Mesenchymal stem cell (in vitro differentiated cells and primary cell): ENCODE measurements at regions not wholly inside any gene's neighbourhood (a gene's known extent, or its start where the extent isn't known, plus 50 kb on each side); places are given as distances from the start of the nearest gene placed in this dataset.
A peak's percentile ranks its signal among the peaks of the same experiment; 100 is the strongest.

Source experiments
- DNase-seq: peaks from one replicate; pipeline ENCODE4 v3.0.0-alpha.2; 2013
- H2AFZ ChIP-seq: one replicate; pipeline ENCODE4 v1.6.1; 2013; ENCODE audit warnings: low read depth, mild to moderate bottlenecking, control low read depth, inconsistent platforms, low read length, moderate library complexity
- H2AK5ac ChIP-seq: 2 replicates; pipeline ENCODE4 v1.6.1; 2013; ENCODE audit warnings: low read length, moderate library complexity, mild to moderate bottlenecking, inconsistent platforms; ENCODE audit not compliant: severe bottlenecking
- H2BK120ac ChIP-seq: one replicate; pipeline ENCODE4 v1.6.1; 2013; ENCODE audit warnings: low read depth, mild to moderate bottlenecking, inconsistent platforms, low read length, moderate library complexity
- H2BK12ac ChIP-seq, 2 experiments: one replicate each; pipeline ENCODE4 v1.6.1; 2013; ENCODE audit warnings: inconsistent platforms in 2 of 2, low read length in 2 of 2, mild to moderate bottlenecking in 2 of 2, moderate library complexity in 2 of 2, control low read depth in 1 of 2
- H2BK15ac ChIP-seq: one replicate; pipeline ENCODE4 v1.6.1; 2013; ENCODE audit warnings: mild to moderate bottlenecking, low read depth, inconsistent platforms; ENCODE audit not compliant: poor library complexity, severe bottlenecking
- H2BK5ac ChIP-seq: 2 replicates; pipeline ENCODE4 v1.6.1; 2013; ENCODE audit warnings: low read depth, mild to moderate bottlenecking, low read length, control low read depth, inconsistent platforms; ENCODE audit not compliant: poor library complexity, severe bottlenecking
- H3K14ac ChIP-seq, 2 experiments: one replicate each; pipeline ENCODE4 v1.6.1; 2013; ENCODE audit warnings: inconsistent platforms in 2 of 2, low read length in 2 of 2, control low read depth in 1 of 2, mild to moderate bottlenecking in 1 of 2, moderate library complexity in 1 of 2
- H3K18ac ChIP-seq, 2 experiments: one replicate each; pipeline ENCODE4 v1.6.1; 2013; ENCODE audit warnings: inconsistent platforms in 2 of 2, low read length in 2 of 2, control low read depth in 1 of 2, low read depth in 1 of 2, mild to moderate bottlenecking in 1 of 2
- H3K23ac ChIP-seq, 2 experiments: one replicate each; pipeline ENCODE4 v1.6.1; 2013; ENCODE audit warnings: inconsistent platforms in 2 of 2, low read length in 2 of 2, mild to moderate bottlenecking in 2 of 2, moderate library complexity in 2 of 2, control low read depth in 1 of 2
- H3K27ac ChIP-seq: 2 replicates; pipeline ENCODE4 v1.5.1; 2013; ENCODE audit warnings: mild to moderate bottlenecking, moderate library complexity, low read length, control low read depth, inconsistent platforms; ENCODE audit not compliant: poor library complexity, severe bottlenecking
- H3K27me3 ChIP-seq, 2 experiments: 2 replicates each; pipeline versions ENCODE4 v1.6.1 to v1.7.0; 2013; ENCODE audit warnings: low read length in 2 of 2, mild to moderate bottlenecking in 2 of 2, moderate library complexity in 2 of 2, control low read depth in 1 of 2, inconsistent platforms in 1 of 2; ENCODE audit not compliant: control insufficient read depth in 1 of 2, insufficient read depth in 1 of 2
- H3K36me3 ChIP-seq, 2 experiments: 2 replicates each; pipeline versions ENCODE4 v1.6.1 to v1.7.0; 2013; ENCODE audit warnings: low read length in 2 of 2, control low read depth in 1 of 2, inconsistent platforms in 1 of 2, low read depth in 1 of 2, mild to moderate bottlenecking in 1 of 2; ENCODE audit not compliant: insufficient read depth in 2 of 2, control insufficient read depth in 1 of 2
- H3K4ac ChIP-seq, 2 experiments: one replicate each; pipeline ENCODE4 v1.6.1; 2013; ENCODE audit warnings: inconsistent platforms in 2 of 2, low read length in 2 of 2, mild to moderate bottlenecking in 2 of 2, moderate library complexity in 2 of 2, control low read depth in 1 of 2, low read depth in 1 of 2
- H3K4me1 ChIP-seq: 2 replicates; pipeline ENCODE4 v1.6.1; 2013; ENCODE audit warnings: low read depth, low read length, control low read depth; ENCODE audit not compliant: control insufficient read depth, insufficient read depth
- H3K4me2 ChIP-seq: 2 replicates; pipeline ENCODE4 v1.6.1; 2013; ENCODE audit warnings: low read length, mild to moderate bottlenecking, inconsistent platforms; ENCODE audit not compliant: poor library complexity, severe bottlenecking
- H3K4me3 ChIP-seq, 2 experiments: 2 replicates each; pipeline versions ENCODE4 v1.5.1 to v1.7.0; 2013; ENCODE audit warnings: low read length in 2 of 2, mild to moderate bottlenecking in 2 of 2, control low read depth in 1 of 2, low read depth in 1 of 2; ENCODE audit not compliant: insufficient read depth in 1 of 2
- H3K79me1 ChIP-seq: replicated peaks from 2 replicates; pipeline ENCODE4 v1.6.1; 2013; ENCODE audit warnings: mild to moderate bottlenecking, control low read depth, low read length, inconsistent platforms; ENCODE audit not compliant: poor library complexity, severe bottlenecking
- H3K9ac ChIP-seq: 2 replicates; pipeline ENCODE4 v1.7.0; 2013; ENCODE audit warnings: mild to moderate bottlenecking, low read length, moderate library complexity
- H3K9me3 ChIP-seq: 2 replicates; pipeline ENCODE4 v1.7.0; 2013; ENCODE audit warnings: mild to moderate bottlenecking, low read length; ENCODE audit not compliant: control insufficient read depth
- H4K8ac ChIP-seq: one replicate; pipeline ENCODE4 v1.6.1; 2013; ENCODE audit warnings: inconsistent platforms, mild to moderate bottlenecking, low read length, moderate library complexity
- H4K91ac ChIP-seq: one replicate; pipeline ENCODE4 v1.6.1; 2013; ENCODE audit warnings: mild to moderate bottlenecking, low read length, inconsistent platforms
- WGBS: methylation state at CpG from one replicate; pipeline ENCODE4 v1.1.7; 2013; ENCODE audit warnings: mixed read lengths; 5-methylcytosine and 5-hydroxymethylcytosine counted together

GRCh38 chr14:94989946-94990345 lies 167.4 kb downstream of the DICER1 start:
- no peak overlapping the region for H3K23ac ChIP-seq
- no peak overlapping the region for H4K8ac ChIP-seq
- DNase-seq, result no peak
- no peak overlapping the region for H3K27ac ChIP-seq
- H3K4me1 ChIP-seq, result no peaks in the 10 kb centered on the region
- H3K18ac ChIP-seq, result no peak overlapping the region
- no peak overlapping the region for H4K91ac ChIP-seq
- H2BK12ac ChIP-seq, result no peak overlapping the region
- peaks cover 0 to 8% of the 10 kb centered on the region in 2 experiments for H3K27me3 ChIP-seq
- no peak overlapping the region for H2BK120ac ChIP-seq
- no peak overlapping the region for H3K14ac ChIP-seq
- H2AK5ac ChIP-seq, result no peak overlapping the region
- H3K79me1 ChIP-seq, result no peaks in the 10 kb centered on the region
- H3K9ac ChIP-seq, result peak overlapping the region; percentile 21
- no peak overlapping the region for H3K4me3 ChIP-seq
- no peak overlapping the region for H2AFZ ChIP-seq
- no peak overlapping the region for H3K4ac ChIP-seq
- H2BK5ac ChIP-seq, result no peak overlapping the region
- H3K9me3 ChIP-seq, result no peaks in the 10 kb centered on the region
- H3K4me2 ChIP-seq, result no peak overlapping the region
- H2BK15ac ChIP-seq, result no peak overlapping the region
- no peaks in the 10 kb centered on the region for H3K36me3 ChIP-seq
- WGBS, result 66% methylated on average over 2 of the region's 3 CpGs

GRCh38 chr14:94989417-94989816 lies 167.9 kb downstream of the DICER1 start:
- Histone ChIP-seq H2AFZ (no peak overlapping the region), H4K8ac (no peak overlapping the region), H3K27ac (no peak overlapping the region), H3K79me1 (no peaks in the 10 kb centered on the region), H3K4me3 (no peak overlapping the region), H2BK5ac (no peak overlapping the region), H2BK12ac (no peak overlapping the region), H2BK120ac (no peak overlapping the region), H3K18ac (no peak overlapping the region), H3K36me3 (no peaks in the 10 kb centered on the region), H3K14ac (no peak overlapping the region), H2AK5ac (no peak overlapping the region), H3K4me2 (no peak overlapping the region), H3K4ac (no peak overlapping the region), H3K23ac (no peak overlapping the region), H4K91ac (no peak overlapping the region), H2BK15ac (no peak overlapping the region), H3K9me3 (no peaks in the 10 kb centered on the region), H3K4me1 (no peaks in the 10 kb centered on the region), H3K9ac (no peak overlapping the region), H3K27me3 (peaks cover 0 to 4% of the 10 kb centered on the region in 2 experiments)
- no peak for DNase-seq
- WGBS, result 43% methylated on average over 3 of the region's 4 CpGs

- no peak overlapping the region for H3K14ac ChIP-seq
- H2BK12ac ChIP-seq, result no peak overlapping the region
- no peak overlapping the region for H2BK5ac ChIP-seq
- no peak overlapping the region for H2BK120ac ChIP-seq
- no peaks in the 10 kb centered on the region for H3K9me3 ChIP-seq
- WGBS, result 75% methylated on average over 1 of the region's 2 CpGs
- H3K4ac ChIP-seq, result no peak overlapping the region
- no peak overlapping the region for H3K4me3 ChIP-seq
- no peak overlapping the region for H3K18ac ChIP-seq
- DNase-seq, result no peak
- no peak overlapping the region for H3K23ac ChIP-seq
- H3K27ac ChIP-seq, result no peak overlapping the region
- no peak overlapping the region for H4K91ac ChIP-seq
- H4K8ac ChIP-seq, result no peak overlapping the region
- no peaks in the 10 kb centered on the region for H3K4me1 ChIP-seq
- H3K9ac ChIP-seq, result no peak overlapping the region
- no peaks in the 10 kb centered on the region for H3K36me3 ChIP-seq
- H2AFZ ChIP-seq, result no peak overlapping the region
- H3K27me3 ChIP-seq, result peaks cover 0 to 4% of the 10 kb centered on the region in 2 experiments
- no peak overlapping the region for H3K4me2 ChIP-seq
- no peaks in the 10 kb centered on the region for H3K79me1 ChIP-seq
- no peak overlapping the region for H2AK5ac ChIP-seq
- H2BK15ac ChIP-seq, result no peak overlapping the region
Measured at GRCh38 chr14:94987409-94987808, 169.9 kb downstream of the DICER1 start.

GRCh38 chr14:94979891-94980290 lies 177.4 kb downstream of the DICER1 start:
- H2AFZ ChIP-seq, result no peak overlapping the region
- H3K4me3 ChIP-seq, result no peak overlapping the region
- H3K36me3 ChIP-seq, result no peaks in the 10 kb centered on the region
- H3K79me1 ChIP-seq, result no peaks in the 10 kb centered on the region
- H3K27ac ChIP-seq, result no peak overlapping the region
- no peaks in the 10 kb centered on the region for H3K4me1 ChIP-seq
- H3K23ac ChIP-seq, result no peak overlapping the region
- H3K9ac ChIP-seq, result no peak overlapping the region
- H2BK12ac ChIP-seq, result no peak overlapping the region
- H2BK15ac ChIP-seq, result no peak overlapping the region
- DNase-seq, result no peak
- H3K9me3 ChIP-seq, result no peaks in the 10 kb centered on the region
- H2BK5ac ChIP-seq, result no peak overlapping the region
- no peak overlapping the region for H3K4me2 ChIP-seq
- no peak overlapping the region for H3K4ac ChIP-seq
- no peak overlapping the region for H2AK5ac ChIP-seq
- no peak overlapping the region for H3K14ac ChIP-seq
- WGBS, result 64% methylated on average over 3 of the region's 3 CpGs
- no peak overlapping the region for H4K91ac ChIP-seq
- H3K27me3 ChIP-seq, result peaks cover 0 to 3% of the 10 kb centered on the region in 2 experiments
- no peak overlapping the region for H2BK120ac ChIP-seq
- H4K8ac ChIP-seq, result no peak overlapping the region
- H3K18ac ChIP-seq, result no peak overlapping the region
